KMS-11 (cell line): ENCODE measurements at regions not wholly inside any gene's neighbourhood (a gene's known extent, or its start where the extent isn't known, plus 50 kb on each side); places are given as distances from the start of the nearest gene placed in this dataset.

Experiments
- H2AFZ ChIP-seq: fragments of 200-600 bp; sonication (generic); 2 replicates; pipeline ENCODE4 v1.6.1; 2016; ENCODE audit warnings: antibody characterized with exemption, mixed run types, low read depth
- H3K27ac ChIP-seq: fragments of 200-600 bp; sonication (generic); 2 replicates; pipeline ENCODE4 v1.6.1; 2016; ENCODE audit warnings: mild to moderate bottlenecking, mixed run types
- H3K27me3 ChIP-seq: fragments of 200-600 bp; sonication (generic); 2 replicates; pipeline ENCODE4 v1.6.1; 2017; ENCODE audit warnings: mild to moderate bottlenecking, low read depth, mixed run types, moderate library complexity; ENCODE audit not compliant: insufficient read depth
- H3K36me3 ChIP-seq: fragments of 200-600 bp; sonication (generic); 2 replicates; pipeline ENCODE4 v1.6.1; 2017; ENCODE audit warnings: mild to moderate bottlenecking, mixed run types; ENCODE audit not compliant: insufficient read depth
- H3K4me1 ChIP-seq: fragments of 200-600 bp; sonication (generic); 2 replicates; pipeline ENCODE4 v1.6.1; 2016; ENCODE audit warnings: mild to moderate bottlenecking, low read depth, mixed run types; ENCODE audit not compliant: poor library complexity, severe bottlenecking
- H3K4me2 ChIP-seq: fragments of 200-600 bp; sonication (generic); 2 replicates; pipeline ENCODE4 v1.7.0; 2016; ENCODE audit warnings: mild to moderate bottlenecking, mixed run types
- H3K4me3 ChIP-seq: fragments of 200-600 bp; sonication (generic); IDR thresholded peaks from 2 replicates; pipeline ENCODE4 v1.6.1; 2017; ENCODE audit warnings: low read depth, low read length, mixed read lengths; ENCODE audit not compliant: insufficient read depth
- H3K79me2 ChIP-seq: fragments of 200-600 bp; sonication (generic); 2 replicates; pipeline ENCODE4 v1.6.1; 2016; ENCODE audit warnings: low read depth, mixed run types; ENCODE audit not compliant: insufficient read depth
- H3K9ac ChIP-seq: fragments of 200-600 bp; sonication (generic); 2 replicates; pipeline ENCODE4 v1.6.1; 2016; ENCODE audit warnings: mild to moderate bottlenecking, mixed run types
- H4K20me1 ChIP-seq: fragments of 200-600 bp; sonication (generic); 2 replicates; pipeline ENCODE4 v1.6.1; 2016; ENCODE audit warnings: mild to moderate bottlenecking, mixed run types; ENCODE audit not compliant: insufficient read depth
- CTCF ChIP-seq: fragments of 200-600 bp; sonication (generic); conservative IDR thresholded peaks from 2 replicates; pipeline ENCODE4 v1.6.1; 2017; ENCODE audit warnings: low read depth, mild to moderate bottlenecking, antibody characterized with exemption, low read length, moderate library complexity, mixed read lengths

- no peak overlapping the region for H3K9ac ChIP-seq
- H3K4me1 ChIP-seq = no peaks in the 10 kb centered on the region
- H2AFZ ChIP-seq = no peak overlapping the region
- no peak overlapping the region for H3K27ac ChIP-seq
- no peak overlapping the region for H3K4me2 ChIP-seq
- H3K27me3 ChIP-seq = no peaks in the 10 kb centered on the region
- no peaks in the 10 kb centered on the region for H3K36me3 ChIP-seq
- TF ChIP-seq CTCF = no peak
- H3K79me2 ChIP-seq = no peaks in the 10 kb centered on the region
- no peaks in the 10 kb centered on the region for H4K20me1 ChIP-seq
- H3K4me3 ChIP-seq = no peak overlapping the region
Measured at GRCh38 chr2:62363166-62363565, 142.8 kb downstream of the TMEM17 start.

GRCh38 chr2:62362561-62362960 lies 143.4 kb downstream of the TMEM17 start:
- no peaks in the 10 kb centered on the region for H3K36me3 ChIP-seq
- no peak overlapping the region for H2AFZ ChIP-seq
- no peaks in the 10 kb centered on the region for H3K79me2 ChIP-seq
- H3K4me2 ChIP-seq = no peak overlapping the region
- no peaks in the 10 kb centered on the region for H4K20me1 ChIP-seq
- no peaks in the 10 kb centered on the region for H3K27me3 ChIP-seq
- no peak overlapping the region for H3K9ac ChIP-seq
- H3K4me1 ChIP-seq = no peaks in the 10 kb centered on the region
- no peak overlapping the region for H3K27ac ChIP-seq
- no peak for TF ChIP-seq CTCF
- no peak overlapping the region for H3K4me3 ChIP-seq

- no peak overlapping the region for H3K4me2 ChIP-seq
- no peak for TF ChIP-seq CTCF
Measured at GRCh38 chr2:62361964-62362363, 144.0 kb downstream of the TMEM17 start.

GRCh38 chr2:62354771-62355561 lies 151.0 kb downstream of the TMEM17 start:
- H3K27ac ChIP-seq = no peak overlapping the region
- H2AFZ ChIP-seq = no peak overlapping the region
- no peak for TF ChIP-seq CTCF
- no peak overlapping the region for H3K4me3 ChIP-seq
- no peaks in the 10 kb centered on the region for H3K4me1 ChIP-seq
- H3K27me3 ChIP-seq = no peaks in the 10 kb centered on the region
- no peaks in the 10 kb centered on the region for H3K36me3 ChIP-seq
- no peaks in the 10 kb centered on the region for H4K20me1 ChIP-seq
- no peaks in the 10 kb centered on the region for H3K79me2 ChIP-seq
- no peak overlapping the region for H3K4me2 ChIP-seq
- no peak overlapping the region for H3K9ac ChIP-seq

More at GRCh38 chr2:62361964-62362363, 144.0 kb downstream of the TMEM17 start:
- Histone ChIP-seq H3K79me2 (no peaks in the 10 kb centered on the region), H3K4me1 (no peaks in the 10 kb centered on the region), H3K36me3 (no peaks in the 10 kb centered on the region), H3K27me3 (no peaks in the 10 kb centered on the region), H4K20me1 (no peaks in the 10 kb centered on the region), H3K9ac (no peak overlapping the region), H2AFZ (no peak overlapping the region), H3K4me3 (no peak overlapping the region), H3K27ac (no peak overlapping the region)
